ENCODE measurements at regions not wholly inside any gene's neighbourhood (a gene's known extent, or its start where the extent isn't known, plus 50 kb on each side); places are given as distances from the start of the nearest gene placed in this dataset.

GRCh38 chr12:115762936-115763335 is 514.6 kb downstream of the MED13L start:
- TF ChIP-seq BHLHE40 (IDR thresholded peaks at IDR 0.05; ENCODE audit: borderline replicate concordance) (no peak), FOXA1 (IDR thresholded peaks at IDR 0.05) (no peak)
